IPS DF 4.7 (cell line): ENCODE measurements at regions not wholly inside any gene's neighbourhood (a gene's known extent, or its start where the extent isn't known, plus 50 kb on each side); places are given as distances from the start of the nearest gene placed in this dataset.

ENCODE experiments used
- DNase-seq: peaks from one replicate; pipeline ENCODE4 v3.0.0-alpha.2; 2013; ENCODE audit warnings: low spot score; ENCODE audit errors: extremely low read depth

DNA sequence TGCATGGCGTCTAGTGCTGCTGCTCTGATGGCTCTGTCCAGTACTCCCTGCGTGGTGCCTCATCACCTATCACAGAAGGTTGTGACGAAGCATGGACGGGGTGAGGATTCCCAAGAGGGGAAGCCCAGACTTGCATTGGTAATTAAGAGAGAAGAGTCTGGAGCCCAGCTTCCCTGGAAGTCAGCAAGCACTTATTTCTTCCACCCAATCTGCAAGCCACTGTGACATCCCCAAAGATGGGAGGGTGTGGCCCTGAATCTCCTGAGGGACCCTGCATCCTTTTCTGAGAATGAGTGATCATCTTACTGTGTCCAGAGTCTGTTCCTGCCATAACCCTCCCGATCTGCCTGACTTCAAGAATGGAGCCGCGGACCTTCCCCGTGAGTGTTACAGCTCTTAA lies 166.7 kb downstream of the PTPN20 start:
- DNase-seq = no peak

- DNase-seq = no peak
Observed at GRCh38 chr10:47078393-47079203, 167.4 kb downstream of the PTPN20 start.

DNA sequence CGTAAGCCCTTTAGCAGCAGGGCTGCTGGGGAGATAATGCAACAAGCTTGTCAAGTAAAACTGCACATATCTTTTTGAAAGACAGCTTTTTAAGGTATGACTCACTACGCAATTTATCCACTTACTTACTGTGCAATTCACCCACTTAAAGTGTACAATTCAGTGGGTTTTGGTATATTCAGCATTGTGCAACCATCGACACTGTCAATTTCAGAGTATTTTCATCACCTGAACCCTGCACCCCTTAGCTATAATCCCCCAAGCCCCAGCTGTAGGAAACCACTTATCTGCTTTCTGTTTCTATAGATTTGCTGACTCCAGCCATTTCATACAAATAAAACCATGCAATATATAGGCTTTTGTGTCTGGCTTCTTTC lies 168.0 kb downstream of the PTPN20 start:
- no peak for DNase-seq

- no peak for DNase-seq
Observed at GRCh38 chr10:47081264-47081663, 170.0 kb downstream of the PTPN20 start.

GRCh38 chr10:47082055-47082784 lies 171.0 kb downstream of the PTPN20 start:
- no peak for DNase-seq

DNA sequence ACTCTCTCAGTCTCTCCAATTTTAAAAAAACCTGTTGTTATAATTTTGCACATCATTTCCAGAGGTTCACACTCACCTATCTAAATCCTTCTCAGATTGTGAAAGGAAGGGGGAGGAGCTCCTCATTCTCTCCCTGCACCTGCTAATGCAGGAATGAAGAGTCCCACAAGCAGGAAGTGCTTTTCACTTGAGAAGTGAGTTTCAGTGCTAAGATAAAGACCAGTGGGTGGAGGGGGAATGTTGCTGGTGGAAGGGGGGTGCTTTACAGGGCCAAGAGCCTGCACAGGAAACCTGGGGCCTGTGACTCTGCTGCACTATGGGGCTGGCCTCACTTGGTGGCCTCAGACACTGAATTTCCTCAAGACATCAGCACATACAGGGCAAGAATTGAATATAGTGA lies 176.4 kb downstream of the PTPN20 start:
- DNase-seq = no peak

GRCh38 chr10:47088656-47089354 lies 177.6 kb downstream of the PTPN20 start:
- DNase-seq = no peak

GRCh38 chr10:47090042-47090441 lies 178.8 kb downstream of the PTPN20 start:
- no peak for DNase-seq

DNA sequence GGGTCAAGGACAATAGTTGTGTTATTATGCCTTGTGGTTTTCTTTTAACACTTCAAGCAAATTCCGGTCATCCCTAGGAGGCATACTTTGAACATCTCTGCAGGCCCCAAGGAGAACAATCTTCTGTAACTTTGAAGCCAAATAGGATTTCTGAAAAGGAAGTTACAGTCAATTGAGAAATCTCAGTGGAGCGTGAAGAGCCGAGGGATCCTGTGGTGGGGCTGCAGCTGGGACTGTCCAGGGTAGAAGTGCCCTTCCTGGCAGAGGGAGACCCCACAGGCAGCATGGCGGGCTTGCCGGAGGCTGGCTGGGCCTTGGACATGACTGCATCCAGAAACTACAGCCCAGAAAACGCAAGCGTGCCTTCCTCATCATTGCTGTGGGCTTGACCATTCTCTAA lies 179.7 kb downstream of the PTPN20 start:
- no peak for DNase-seq

DNA sequence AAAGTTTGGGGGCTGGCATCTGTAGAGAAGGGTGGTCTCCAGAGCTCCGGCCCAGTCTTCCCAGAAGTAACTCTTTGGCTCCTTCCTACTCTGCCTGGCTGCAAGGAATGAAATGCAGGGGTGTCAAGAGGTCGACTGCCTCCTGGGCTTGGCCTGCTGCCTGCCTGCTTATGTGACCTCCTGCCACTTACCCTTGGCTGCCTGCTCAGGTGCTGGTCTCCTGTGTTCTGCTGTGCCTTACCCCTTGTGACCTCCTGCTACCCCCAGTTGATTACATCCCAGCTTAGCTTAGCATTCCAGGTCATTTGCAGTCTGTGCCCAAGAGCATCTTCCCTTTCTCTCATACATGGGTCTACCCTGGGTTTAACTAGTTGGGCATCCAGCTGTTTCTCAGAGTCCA lies 180.2 kb downstream of the PTPN20 start:
- DNase-seq = no peak

- no peak for DNase-seq
Observed at GRCh38 chr10:47092376-47092775, 181.1 kb downstream of the PTPN20 start.

DNA sequence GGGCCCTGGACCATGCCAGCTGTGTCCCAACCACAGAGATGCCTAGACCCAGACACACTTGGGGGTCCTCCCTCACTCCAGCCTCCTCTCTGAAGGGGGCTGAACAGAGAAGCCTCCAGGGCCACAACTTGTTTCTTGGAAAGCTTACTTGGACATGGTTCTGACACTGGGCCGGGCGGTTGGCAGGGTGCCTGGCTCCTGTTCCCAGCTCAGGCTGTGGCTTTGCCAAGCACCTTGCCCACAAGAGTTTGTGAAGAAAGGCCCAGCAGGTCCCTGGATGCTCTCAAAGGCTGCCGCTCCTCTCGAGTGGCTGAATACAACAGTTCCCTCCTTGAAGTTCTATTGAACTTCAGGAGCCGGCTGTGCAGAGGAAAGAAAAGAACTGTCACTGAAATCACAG lies 181.6 kb downstream of the PTPN20 start:
- no peak for DNase-seq

- no peak for DNase-seq
Observed at GRCh38 chr10:47094126-47094525, 182.9 kb downstream of the PTPN20 start.

DNA sequence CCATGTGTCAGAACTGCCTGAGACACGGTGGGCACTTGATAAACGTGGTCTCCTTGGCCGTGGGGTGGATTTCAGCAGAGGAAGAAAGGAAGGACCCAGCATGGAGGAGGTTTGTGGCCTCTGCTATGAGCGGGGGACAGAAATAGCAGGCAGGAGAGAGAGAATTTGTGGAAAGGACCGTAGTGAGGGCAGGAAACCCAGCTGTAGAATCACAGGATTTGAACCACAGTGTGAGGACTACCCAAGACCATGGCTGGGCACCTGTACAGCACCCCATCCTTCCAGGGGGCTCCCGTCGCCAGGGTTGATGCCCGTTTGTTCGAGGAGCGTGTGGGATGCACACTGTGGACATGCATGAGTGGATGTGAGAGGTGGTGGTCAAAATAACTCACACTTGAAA lies 183.4 kb downstream of the PTPN20 start:
- DNase-seq = no peak

GRCh38 chr10:47095211-47095610 lies 184.0 kb downstream of the PTPN20 start:
- DNase-seq = no peak

DNA sequence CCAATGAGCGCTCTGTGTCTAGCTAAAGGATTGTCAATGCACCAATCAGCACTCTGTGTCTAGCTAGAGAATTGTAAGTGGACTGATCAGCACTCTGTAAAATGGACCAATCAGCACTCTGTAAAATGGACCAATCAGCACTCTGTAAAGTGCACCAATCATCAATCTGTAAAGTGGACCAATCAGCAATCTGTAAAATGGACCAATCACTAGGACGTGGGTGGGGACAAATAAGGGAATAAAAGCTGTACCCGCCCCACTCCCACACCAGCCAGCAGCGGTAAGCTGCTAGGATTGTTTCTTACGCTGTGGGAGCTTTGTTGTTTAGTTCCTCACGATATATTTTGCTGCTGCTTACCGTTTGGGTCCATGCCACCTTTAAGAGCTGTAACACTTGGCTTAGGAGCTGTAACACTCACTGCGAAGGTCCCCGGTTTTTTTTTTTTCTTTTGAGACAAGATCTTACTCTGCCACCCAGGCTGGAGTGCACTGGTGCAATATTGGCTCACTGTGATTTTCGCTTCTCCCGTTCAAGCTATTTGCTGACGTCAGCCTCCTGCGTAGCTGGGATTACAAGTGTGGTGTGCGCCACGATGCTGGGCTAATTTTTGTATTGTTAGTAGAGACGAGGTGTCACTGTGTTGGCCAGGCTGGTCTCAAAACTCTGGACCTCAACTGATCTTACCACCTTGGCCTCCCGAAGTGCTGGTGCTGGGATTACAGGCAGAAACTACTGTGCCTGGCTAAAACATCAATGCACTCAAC lies 184.8 kb downstream of the PTPN20 start:
- no peak for DNase-seq

- no peak for DNase-seq
Observed at GRCh38 chr10:47098238-47098637, 187.0 kb downstream of the PTPN20 start.

DNA sequence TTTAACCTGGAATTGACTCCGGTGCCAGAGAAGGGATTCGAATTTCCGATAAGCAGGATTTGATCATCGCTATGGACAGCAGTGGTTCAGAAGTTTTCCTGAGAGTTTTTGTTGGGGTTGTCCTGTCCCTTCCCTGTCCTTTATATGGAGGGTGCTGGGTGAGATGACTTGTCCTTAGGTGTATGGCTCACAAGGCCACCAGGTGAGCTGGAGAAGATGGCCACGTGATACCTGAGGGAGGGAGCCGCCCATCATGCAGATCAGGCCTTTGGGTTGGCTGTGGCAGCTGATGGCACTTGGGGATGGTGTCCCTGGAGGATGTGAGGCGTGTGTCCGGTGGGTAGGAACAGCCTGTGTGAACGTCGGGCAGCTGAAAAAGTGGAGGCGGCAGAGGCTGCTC lies 187.7 kb downstream of the PTPN20 start:
- DNase-seq = no peak

GRCh38 chr10:47099474-47099873 lies 188.2 kb downstream of the PTPN20 start:
- DNase-seq = no peak

DNA sequence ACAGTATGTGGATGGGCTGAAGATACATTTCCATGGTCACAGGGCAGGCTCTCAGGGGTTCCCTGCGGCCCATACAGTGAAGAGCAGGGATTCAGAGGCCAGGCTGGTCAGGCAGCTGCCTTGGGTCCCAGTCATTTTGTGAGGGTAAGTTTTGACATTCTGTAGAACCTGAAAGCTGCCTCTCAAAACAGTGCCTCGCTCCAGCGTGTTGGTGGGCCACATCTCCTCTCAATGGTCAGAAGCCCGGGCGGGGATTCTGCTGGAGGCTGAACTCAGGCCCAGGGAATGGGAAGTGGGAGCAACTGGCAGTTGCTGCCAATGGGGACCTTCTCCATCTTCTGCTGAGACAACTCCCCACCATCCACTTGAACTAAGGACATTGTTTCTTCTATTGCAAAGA lies 190.0 kb downstream of the PTPN20 start:
- DNase-seq = no peak

DNA sequence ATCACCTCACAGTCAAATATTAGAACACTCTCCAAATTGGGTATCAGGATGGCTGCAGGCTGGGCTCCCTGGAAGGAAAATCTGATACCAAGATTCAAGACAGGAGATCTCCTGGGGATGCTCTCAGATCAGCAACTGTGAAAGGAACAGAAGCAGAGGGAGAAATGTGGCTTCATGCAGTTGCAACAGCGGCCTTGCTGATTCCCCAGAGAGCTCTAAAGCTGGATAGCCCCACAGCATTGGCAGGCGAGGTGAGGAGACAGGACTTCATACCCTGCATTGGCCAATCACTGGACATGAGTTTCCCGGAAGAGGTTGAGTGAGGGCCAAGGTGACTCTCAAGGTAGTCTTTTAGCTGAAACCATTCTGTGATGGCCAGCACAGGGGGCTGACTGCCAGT lies 190.6 kb downstream of the PTPN20 start:
- no peak for DNase-seq

- DNase-seq = no peak
Observed at GRCh38 chr10:47104151-47104605, 192.9 kb downstream of the PTPN20 start.
